Parathyroid adenoma (tissue), 2 donors: ENCODE measurements at regions not wholly inside any gene's neighbourhood (a gene's known extent, or its start where the extent isn't known, plus 50 kb on each side); places are given as distances from the start of the nearest gene placed in this dataset.

ENCODE experiments used
- H2AFZ ChIP-seq: fragments of 300-600 bp; sonication (generic); one replicate; pipeline ENCODE4 v1.7.0; 2017; ENCODE audit warnings: antibody characterized with exemption, mild to moderate bottlenecking
- H3K27ac ChIP-seq: fragments of 300-600 bp; sonication (generic); one replicate; pipeline ENCODE4 v1.7.0; 2017
- H3K27me3 ChIP-seq: fragments of 300-600 bp; sonication (generic); one replicate; pipeline ENCODE4 v1.7.0; 2017; ENCODE audit warnings: low read length; ENCODE audit not compliant: control insufficient read depth, insufficient read depth
- H3K36me3 ChIP-seq: fragments of 300-600 bp; sonication (generic); one replicate; pipeline ENCODE4 v1.7.0; 2017; ENCODE audit warnings: low read length; ENCODE audit not compliant: control insufficient read depth, insufficient read depth
- H3K4me1 ChIP-seq: fragments of 300-600 bp; sonication (generic); one replicate; pipeline ENCODE4 v1.7.0; 2017; ENCODE audit warnings: control low read depth
- H3K4me2 ChIP-seq: fragments of 300-600 bp; sonication (generic); one replicate; pipeline ENCODE4 v1.7.0; 2017; ENCODE audit warnings: low read length
- H3K4me3 ChIP-seq: fragments of 300-600 bp; sonication (generic); one replicate; pipeline ENCODE4 v1.7.0; 2017; ENCODE audit warnings: low read depth, low read length
- H3K79me2 ChIP-seq: fragments of 300-600 bp; sonication (generic); one replicate; pipeline ENCODE4 v1.7.0; 2017; ENCODE audit warnings: control low read depth
- H3K9ac ChIP-seq: fragments of 300-600 bp; sonication (generic); one replicate; pipeline ENCODE4 v1.7.0; 2017; ENCODE audit warnings: mild to moderate bottlenecking
- H3K9me3 ChIP-seq: fragments of 300-600 bp; sonication (generic); one replicate; pipeline ENCODE4 v1.7.0; 2017; ENCODE audit warnings: low read length; ENCODE audit not compliant: control insufficient read depth
- TF ChIP-seq, protein P1 (sequence below): fragments of 300-600 bp; sonication (generic); IDR thresholded peaks from one replicate; pipeline ENCODE4 v1.7.0; 2017; ENCODE audit warnings: antibody characterized with exemption, mild to moderate bottlenecking
- donor health status: primary hyperparathyroidism.

DNA sequence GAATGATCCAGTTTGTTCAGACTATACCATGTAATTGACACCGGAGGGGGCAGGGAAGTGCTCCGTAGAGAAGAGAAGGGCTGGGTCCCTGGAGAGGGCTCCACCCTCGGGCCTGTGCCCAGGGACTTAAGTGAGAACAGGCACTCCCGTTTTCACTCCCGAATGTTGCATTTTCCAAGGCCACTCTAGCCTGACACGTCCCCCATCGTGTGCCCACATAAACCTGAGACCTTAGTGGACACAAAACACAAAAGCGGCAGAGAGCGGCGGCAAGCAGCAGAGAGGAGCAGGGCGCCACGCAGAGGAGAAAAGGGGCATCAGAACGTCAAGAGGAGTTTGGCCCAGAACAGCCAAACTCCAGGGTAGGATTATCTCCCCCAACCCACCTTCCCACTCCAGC is 1405.1 kb downstream of the GRIK2 start:
- H3K9ac ChIP-seq: no peak overlapping the region
- H3K4me3 ChIP-seq: no peak overlapping the region
- TF ChIP-seq, protein P1, sequence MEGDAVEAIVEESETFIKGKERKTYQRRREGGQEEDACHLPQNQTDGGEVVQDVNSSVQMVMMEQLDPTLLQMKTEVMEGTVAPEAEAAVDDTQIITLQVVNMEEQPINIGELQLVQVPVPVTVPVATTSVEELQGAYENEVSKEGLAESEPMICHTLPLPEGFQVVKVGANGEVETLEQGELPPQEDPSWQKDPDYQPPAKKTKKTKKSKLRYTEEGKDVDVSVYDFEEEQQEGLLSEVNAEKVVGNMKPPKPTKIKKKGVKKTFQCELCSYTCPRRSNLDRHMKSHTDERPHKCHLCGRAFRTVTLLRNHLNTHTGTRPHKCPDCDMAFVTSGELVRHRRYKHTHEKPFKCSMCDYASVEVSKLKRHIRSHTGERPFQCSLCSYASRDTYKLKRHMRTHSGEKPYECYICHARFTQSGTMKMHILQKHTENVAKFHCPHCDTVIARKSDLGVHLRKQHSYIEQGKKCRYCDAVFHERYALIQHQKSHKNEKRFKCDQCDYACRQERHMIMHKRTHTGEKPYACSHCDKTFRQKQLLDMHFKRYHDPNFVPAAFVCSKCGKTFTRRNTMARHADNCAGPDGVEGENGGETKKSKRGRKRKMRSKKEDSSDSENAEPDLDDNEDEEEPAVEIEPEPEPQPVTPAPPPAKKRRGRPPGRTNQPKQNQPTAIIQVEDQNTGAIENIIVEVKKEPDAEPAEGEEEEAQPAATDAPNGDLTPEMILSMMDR: no peak
- H3K4me1 ChIP-seq: no peaks in the 10 kb centered on the region
- no peaks in the 10 kb centered on the region for H3K36me3 ChIP-seq
- no peak overlapping the region for H3K4me2 ChIP-seq
- H3K27ac ChIP-seq: no peak overlapping the region
- H3K9me3 ChIP-seq: no peaks in the 10 kb centered on the region
- no peaks in the 10 kb centered on the region for H3K79me2 ChIP-seq
- H3K27me3 ChIP-seq: no peaks in the 10 kb centered on the region
- H2AFZ ChIP-seq: no peak overlapping the region

DNA sequence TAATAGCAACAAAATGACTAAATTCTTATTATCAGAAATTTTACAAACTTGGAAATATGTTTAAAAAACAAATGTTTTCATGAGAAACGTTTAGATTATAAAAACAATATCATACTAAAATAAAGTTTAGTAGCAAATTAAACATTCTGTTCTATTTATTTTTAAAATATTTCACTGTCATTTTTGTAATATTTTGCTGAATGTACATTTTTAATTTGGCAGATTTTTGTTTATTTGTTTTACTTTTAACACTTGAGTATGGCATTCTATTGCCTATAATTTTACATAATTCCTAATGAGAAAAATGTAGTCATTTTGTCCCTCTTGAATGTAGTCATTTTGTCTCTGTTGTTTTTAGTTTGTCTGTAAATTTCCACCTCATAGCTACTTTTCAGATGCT is 1400.2 kb downstream of the GRIK2 start:
- Histone ChIP-seq H2AFZ (no peak overlapping the region), H3K4me3 (no peak overlapping the region), H3K9me3 (no peaks in the 10 kb centered on the region), H3K79me2 (no peaks in the 10 kb centered on the region), H3K27ac (no peak overlapping the region), H3K4me1 (no peaks in the 10 kb centered on the region), H3K27me3 (no peaks in the 10 kb centered on the region), H3K36me3 (no peaks in the 10 kb centered on the region), H3K4me2 (no peak overlapping the region), H3K9ac (no peak overlapping the region)
- TF ChIP-seq, protein P1: no peak

DNA sequence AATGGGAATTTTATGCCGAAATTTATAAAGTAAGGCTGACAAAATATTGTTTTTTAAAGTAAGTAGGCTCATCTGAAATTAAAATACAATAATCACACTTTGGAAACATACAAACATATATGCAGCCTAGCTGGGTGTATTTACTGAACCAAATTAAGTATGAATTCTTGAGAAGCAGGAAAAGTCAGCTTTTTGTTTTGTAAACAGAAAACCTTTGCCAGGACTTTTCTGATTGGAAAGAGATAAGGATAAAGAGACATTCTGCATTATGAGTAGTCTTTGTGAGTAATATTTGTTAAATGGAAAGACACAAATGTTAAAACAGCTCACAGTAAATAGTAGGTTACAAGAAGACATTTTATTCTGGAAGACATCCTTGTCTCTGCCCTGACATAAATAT is 1380.8 kb downstream of the GRIK2 start:
- H3K36me3 ChIP-seq: no peaks in the 10 kb centered on the region
- no peaks in the 10 kb centered on the region for H3K4me1 ChIP-seq

DNA sequence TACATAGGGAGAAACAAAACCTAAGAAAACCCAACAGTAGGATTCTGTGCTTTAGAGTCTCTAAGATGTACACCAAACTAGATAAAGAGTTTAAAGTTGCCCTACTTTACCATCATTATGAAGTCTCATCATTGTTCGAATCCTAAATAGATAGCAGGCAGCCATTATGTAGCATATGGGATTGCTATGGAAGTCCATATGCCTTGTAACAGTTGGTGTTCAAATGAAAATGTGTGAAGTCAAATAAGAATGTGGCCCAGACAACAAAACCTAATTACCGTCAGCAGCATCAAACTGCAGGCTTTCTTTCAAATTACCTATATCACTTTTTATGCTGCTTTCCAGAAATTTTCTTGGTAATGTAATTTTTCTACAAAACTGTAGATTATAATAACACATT is 1380.1 kb downstream of the GRIK2 start:
- Histone ChIP-seq H3K9ac (no peak overlapping the region), H3K4me3 (no peak overlapping the region), H3K9me3 (no peaks in the 10 kb centered on the region), H3K27me3 (no peaks in the 10 kb centered on the region), H3K79me2 (no peaks in the 10 kb centered on the region), H3K36me3 (no peaks in the 10 kb centered on the region), H3K4me2 (no peak overlapping the region), H3K27ac (no peak overlapping the region), H2AFZ (no peak overlapping the region), H3K4me1 (no peaks in the 10 kb centered on the region)
- TF ChIP-seq, protein P1: no peak

More for the DNA sequence above, 1380.8 kb downstream of the GRIK2 start:
- TF ChIP-seq, protein P1: no peak
- no peaks in the 10 kb centered on the region for H3K27me3 ChIP-seq
- H3K4me3 ChIP-seq: no peak overlapping the region
- no peaks in the 10 kb centered on the region for H3K79me2 ChIP-seq
- no peak overlapping the region for H3K27ac ChIP-seq
- no peak overlapping the region for H2AFZ ChIP-seq
- no peak overlapping the region for H3K9ac ChIP-seq
- peak overlapping the region; percentile 21 for H3K4me2 ChIP-seq
- H3K9me3 ChIP-seq: no peaks in the 10 kb centered on the region

DNA sequence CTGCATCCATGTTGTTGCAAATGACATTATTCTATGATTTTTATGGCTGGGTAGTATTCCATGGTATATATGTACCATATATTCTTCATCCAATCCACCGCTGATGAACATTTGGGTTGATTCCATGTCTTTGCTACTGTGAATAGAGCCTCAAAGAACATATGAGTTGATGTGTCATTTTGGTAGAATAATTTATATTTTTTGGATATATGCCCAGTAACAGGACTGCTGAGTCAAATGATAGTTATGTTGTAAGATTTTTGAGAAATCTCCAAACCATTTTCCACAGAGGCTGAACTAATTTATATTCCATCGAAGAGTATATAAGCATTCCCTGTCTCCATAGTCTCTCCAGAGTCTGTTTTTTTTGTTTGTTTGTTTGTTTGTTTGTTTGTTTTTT is 1373.5 kb downstream of the GRIK2 start:
- TF ChIP-seq, protein P1: no peak
- Histone ChIP-seq H3K27me3 (no peaks in the 10 kb centered on the region), H3K4me3 (no peak overlapping the region), H2AFZ (no peak overlapping the region), H3K4me2 (no peak overlapping the region), H3K27ac (no peak overlapping the region), H3K36me3 (no peaks in the 10 kb centered on the region), H3K9me3 (no peaks in the 10 kb centered on the region), H3K4me1 (no peaks in the 10 kb centered on the region), H3K79me2 (no peaks in the 10 kb centered on the region), H3K9ac (no peak overlapping the region)
